GM12878 (cell line): ENCODE measurements at regions not wholly inside any gene's neighbourhood (a gene's known extent, or its start where the extent isn't known, plus 50 kb on each side); places are given as distances from the start of the nearest gene placed in this dataset.

Experiments used
- ATAC-seq: fragments of 200-7000 bp; cut with Tn5 transposase; 3 replicates; pipeline ENCODE4 v1.9.1; 2020; ENCODE audit warnings: mild to moderate bottlenecking, moderate library complexity
- BruUV-seq: library from RNA; stranded (reverse); fragments of 400-500 nt; replicated peaks from 2 replicates; lab custom pipeline; 2021; lab: Mats Ljungman, UMichigan
- CTCF ChIA-PET: fragments of 300-600 bp; sonication (Branson Sonifier 250); formaldehyde crosslinking; extraction: SDS; loops from one replicate; lab custom pipeline; 2021; ENCODE audit warnings: inconsistent platforms; lab: Yijun Ruan, JAX
- POLR2A ChIA-PET: fragments of 350-600 bp; formaldehyde crosslinking; extraction: SDS; loops from one replicate; lab custom pipeline; 2021; ENCODE audit warnings: inconsistent platforms; lab: Charles Lee
- RAD21 ChIA-PET: fragments of 300-600 bp; sonication (Branson Sonifier 250); formaldehyde crosslinking; loops from one replicate; lab custom pipeline; 2023; ENCODE audit warnings: antibody characterized with exemption; ENCODE audit not compliant: unreplicated experiment; lab: Charles Lee
- SMC1A ChIA-PET: fragments of 300-600 bp; sonication (Branson Sonifier 250); formaldehyde crosslinking; loops from one replicate; lab custom pipeline; 2023; ENCODE audit not compliant: unreplicated experiment, uncharacterized antibody; lab: Charles Lee
- DNase-seq: peaks from one replicate; pipeline ENCODE4 v3.0.0-alpha.2; 2011; ENCODE audit warnings: low read depth, low spot score
- FAIRE-seq: peaks from 3 replicates; lab custom pipeline; 2011; peaks lifted over from hg19 to GRCh38; lab: Jason Lieb, UNC
- H2AFZ ChIP-seq: 2 replicates; pipeline ENCODE4 v1.6.0; 2011; ENCODE audit warnings: low read depth, low read length, control low read depth; ENCODE audit not compliant: control insufficient read depth
- H3K27ac ChIP-seq: 2 replicates; pipeline ENCODE4 v1.5.1; 2011; ENCODE audit warnings: control low read depth; ENCODE audit not compliant: control insufficient read depth, insufficient read depth
- H3K27me3 ChIP-seq, 2 experiments: replicated peaks in 1 of 2; 2 replicates each; pipeline versions ENCODE4 v1.6.0 to v1.6.1; 2011; ENCODE audit warnings: low read length in 1 of 2; ENCODE audit not compliant: control insufficient read depth in 2 of 2, insufficient read depth in 2 of 2
- H3K36me3 ChIP-seq, 2 experiments: 2 replicates each; pipeline ENCODE4 v1.5.1; 2011; ENCODE audit warnings: low read length in 1 of 2; ENCODE audit not compliant: control insufficient read depth in 2 of 2, insufficient read depth in 2 of 2
- H3K4me1 ChIP-seq: 2 replicates; pipeline ENCODE4 v1.6.1; 2011; ENCODE audit warnings: mild to moderate bottlenecking, low read length, moderate library complexity, mixed read lengths; ENCODE audit not compliant: control insufficient read depth, insufficient read depth
- H3K4me2 ChIP-seq: 2 replicates; pipeline ENCODE4 v1.6.0; 2011; ENCODE audit warnings: control low read depth; ENCODE audit not compliant: control insufficient read depth, insufficient read depth
- H3K4me3 ChIP-seq: fragments of 200-600 bp; sonication (generic); 2 replicates; pipeline ENCODE4 v1.5.1; 2016
- H3K79me2 ChIP-seq: 2 replicates; pipeline ENCODE4 v1.6.0; 2011; ENCODE audit warnings: low read length; ENCODE audit not compliant: control insufficient read depth, insufficient read depth
- H3K9ac ChIP-seq: 2 replicates; pipeline ENCODE4 v1.8.0; 2011; ENCODE audit warnings: low read length, control low read depth, mixed read lengths; ENCODE audit not compliant: control insufficient read depth, insufficient read depth
- H3K9me3 ChIP-seq: replicated peaks from 3 replicates; pipeline ENCODE4 v1.5.1; 2011; ENCODE audit warnings: mild to moderate bottlenecking, low read length; ENCODE audit not compliant: control insufficient read depth, insufficient read depth
- H4K20me1 ChIP-seq: 2 replicates; pipeline ENCODE4 v1.6.0; 2011; ENCODE audit not compliant: control insufficient read depth, insufficient read depth
- CBX5 ChIP-seq: sonication (generic); IDR thresholded peaks from 2 replicates; pipeline ENCODE4 v1.6.1; 2016; ENCODE audit warnings: low read depth, moderate library complexity, mild to moderate bottlenecking, inconsistent platforms
- CHD4 ChIP-seq: fragments of 200-600 bp; sonication (generic); IDR thresholded peaks from 2 replicates; pipeline ENCODE4 v1.6.1; 2016; ENCODE audit warnings: mild to moderate bottlenecking
- HSF1 ChIP-seq: fragments of 150-350 bp; IDR thresholded peaks from 2 replicates; pipeline ENCODE4 v1.6.1; 2014; ENCODE audit warnings: mild to moderate bottlenecking, low read depth, low read length
- MEF2B ChIP-seq: fragments of 450-650 bp; IDR thresholded peaks from 2 replicates; pipeline ENCODE4 v1.6.1; 2018; ENCODE audit warnings: mild to moderate bottlenecking, moderate library complexity; ENCODE audit not compliant: partially characterized antibody, poor library complexity, severe bottlenecking
- MLLT1 ChIP-seq: fragments of 450-650 bp; IDR thresholded peaks from 2 replicates; pipeline ENCODE4 v1.6.1; 2016; ENCODE audit warnings: mild to moderate bottlenecking
- SIN3A ChIP-seq: IDR thresholded peaks from 2 replicates; pipeline ENCODE4 v1.6.1; 2012; ENCODE audit warnings: low read depth, low read length, improper control_type of control experiment
- SIX5 ChIP-seq: IDR thresholded peaks from 2 replicates; pipeline ENCODE4 v1.6.1; 2011; ENCODE audit warnings: mild to moderate bottlenecking, low read depth, low read length, moderate library complexity; ENCODE audit not compliant: severe bottlenecking
- ZBTB40 ChIP-seq: fragments of 450-650 bp; IDR thresholded peaks from 2 replicates; pipeline ENCODE4 v1.6.1; 2016; ENCODE audit warnings: mild to moderate bottlenecking, moderate library complexity, borderline replicate concordance
- ZNF217 ChIP-seq: fragments of 450-650 bp; IDR thresholded peaks from 2 replicates; pipeline ENCODE4 v1.6.1; 2017; ENCODE audit warnings: antibody characterized with exemption, mild to moderate bottlenecking
- ZNF687 ChIP-seq: fragments of 450-650 bp; IDR thresholded peaks from 2 replicates; pipeline ENCODE4 v1.6.1; 2017; ENCODE audit warnings: mild to moderate bottlenecking, moderate library complexity
- ZSCAN29 ChIP-seq: fragments of 450-650 bp; IDR thresholded peaks from 2 replicates; pipeline ENCODE4 v1.6.1; 2017; ENCODE audit warnings: mild to moderate bottlenecking, moderate library complexity
- WGBS: methylation state at CpG from one replicate; pipeline ENCODE4 v1.1.6; 2016; ENCODE audit warnings: low lambda C conversion rate; ENCODE audit not compliant: insufficient replicate concordance, insufficient coverage; ENCODE audit errors: missing lambda C conversion rate; 5-methylcytosine and 5-hydroxymethylcytosine counted together
- in situ Hi-C: fragments of 300-500 bp; cut with MboI; formaldehyde crosslinking; loops from 9 replicates; pipeline ENCODE4 v1.14.3; 2018; ENCODE audit warnings: mixed read lengths
- intact Hi-C: fragments of 100-400 bp; cut with micrococcal nuclease; formaldehyde crosslinking; loops from one replicate; pipeline ENCODE4 v1.14.2; 2022; ENCODE audit not compliant: unreplicated experiment

GRCh38 chr2:177093371-177093770 is 119.2 kb upstream of the HNRNPA3 start:
- in situ Hi-C loops (no loop called here), intact Hi-C loops (no loop called here)
- 69% methylated on average over 4 of the region's 4 CpGs for WGBS
- no peak for ATAC-seq
- H3K36me3 ChIP-seq: no peaks in the 10 kb centered on the region
- no peak overlapping the region for H3K27ac ChIP-seq
- FAIRE-seq: no peak
- H3K79me2 ChIP-seq: no peaks in the 10 kb centered on the region
- no peak overlapping the region for H3K9ac ChIP-seq
- CTCF ChIA-PET: no interaction called here
- SMC1A ChIA-PET: no interaction called here
- H3K4me3 ChIP-seq: no peak overlapping the region
- no peaks in the 10 kb centered on the region for H4K20me1 ChIP-seq
- H2AFZ ChIP-seq: no peak overlapping the region
- BruUV-seq: no TSS peak
- no peak for DNase-seq
- no peaks in the 10 kb centered on the region for H3K27me3 ChIP-seq
- POLR2A ChIA-PET: no interaction called here
- H3K4me1 ChIP-seq: no peaks in the 10 kb centered on the region
- H3K4me2 ChIP-seq: no peak overlapping the region
- H3K9me3 ChIP-seq: no peaks in the 10 kb centered on the region
- RAD21 ChIA-PET: no interaction called here
- TF ChIP-seq ZBTB40: no peak
- no peak for TF ChIP-seq HSF1
- TF ChIP-seq CBX5: no peak
- no peak for TF ChIP-seq CHD4
- TF ChIP-seq SIN3A: no peak
- TF ChIP-seq SIX5: no peak
- no peak for TF ChIP-seq MLLT1
- TF ChIP-seq ZNF217: no peak
- TF ChIP-seq ZNF687: no peak
- no peak for TF ChIP-seq MEF2B
- TF ChIP-seq ZSCAN29: no peak
